A549 (cell line): ENCODE measurements at regions not wholly inside any gene's neighbourhood (a gene's known extent, or its start where the extent isn't known, plus 50 kb on each side); places are given as distances from the start of the nearest gene placed in this dataset.
"Not testable (repeated sequence)": the region's sequence is repeated elsewhere in the genome, so short reads cannot be mapped to it uniquely, and the experiment has no call there.

Source experiments
- ATAC-seq, 2 experiments: fragments of 200-7000 bp in 1 of 2; fragments of >200 bp in 1 of 2; cut with Nextera tagmentation in 1 of 2; cut with Tn5 transposase in 1 of 2; 3 replicates each; pipeline versions ENCODE4 v1.8.0 to v1.9.1; 2018 to 2020; ENCODE audit warnings: mild to moderate bottlenecking in 1 of 2, moderate library complexity in 1 of 2
- CTCF ChIA-PET: fragments of 300-600 bp; sonication (Branson Sonifier 250); formaldehyde crosslinking; extraction: SDS; loops from one replicate; lab custom pipeline; 2021; ENCODE audit warnings: antibody characterized with exemption, inconsistent platforms; lab: Yijun Ruan, JAX
- POLR2A ChIA-PET: fragments of 350-600 bp; formaldehyde crosslinking; extraction: SDS; loops from one replicate; lab custom pipeline; 2021; ENCODE audit warnings: antibody characterized with exemption, inconsistent platforms; lab: Yijun Ruan, JAX
- DNase-seq, 2 experiments: peaks; one replicate each; pipeline versions ENCODE4 v3.0.0 to v3.0.0-alpha.2; 2011 to 2016; ENCODE audit warnings: low read depth in 1 of 2, low spot score in 1 of 2
- FAIRE-seq: peaks from 2 replicates; lab custom pipeline; 2011; peaks lifted over from hg19 to GRCh38; lab: Jason Lieb, UNC
- H3K27ac ChIP-seq, 2 experiments: fragments of >200 bp; sonication (Bioruptor Twin); formaldehyde crosslinking; 3 replicates each; pipeline ENCODE4 v1.5.1; 2016 to 2017
- H3K4me1 ChIP-seq: fragments of >200 bp; sonication (Bioruptor Twin); formaldehyde crosslinking; 3 replicates; pipeline ENCODE4 v1.6.1; 2016
- H3K4me2 ChIP-seq: fragments of >200 bp; sonication (Bioruptor Twin); formaldehyde crosslinking; 3 replicates; pipeline ENCODE4 v1.6.1; 2016
- H3K4me3 ChIP-seq: fragments of >200 bp; sonication (Bioruptor Twin); formaldehyde crosslinking; 3 replicates; pipeline ENCODE4 v1.5.1; 2016
- H3K9me3 ChIP-seq: fragments of >200 bp; sonication (Bioruptor Twin); formaldehyde crosslinking; 3 replicates; pipeline ENCODE4 v1.6.1; 2016
- ATOH8 ChIP-seq: fragments of 250-450 bp; sonication (Bioruptor Pico); IDR thresholded peaks from 2 replicates; pipeline ENCODE4 v1.5.0; 2020; ENCODE audit warnings: low read depth, mild to moderate bottlenecking, moderate library complexity
- BHLHE40 ChIP-seq: IDR thresholded peaks from 2 replicates; pipeline ENCODE4 v1.6.1; 2012; ENCODE audit warnings: low read depth, low read length, inconsistent platforms
- CBX2 ChIP-seq: fragments of 200-600 bp; sonication (generic); IDR thresholded peaks from 2 replicates; pipeline ENCODE4 v1.6.1; 2016; ENCODE audit warnings: low read depth, mild to moderate bottlenecking, borderline replicate concordance
- CBX8 ChIP-seq: fragments of 200-600 bp; sonication (generic); IDR thresholded peaks from 2 replicates; pipeline ENCODE4 v1.6.1; 2016
- CEBPB ChIP-seq, 2 experiments: fragments of >200 bp in 1 of 2; sonication (Bioruptor Twin) in 1 of 2; formaldehyde crosslinking in 1 of 2; IDR thresholded peaks; 2 replicates each; pipeline ENCODE4 v1.6.1; 2012 to 2016
- CHD4 ChIP-seq: fragments of 200-600 bp; sonication (generic); IDR thresholded peaks from 2 replicates; pipeline ENCODE4 v1.6.1; 2016; ENCODE audit warnings: antibody characterized with exemption, mild to moderate bottlenecking, borderline replicate concordance
- ESRRA ChIP-seq: fragments of 150-350 bp; IDR thresholded peaks from 2 replicates; pipeline ENCODE4 v1.6.1; 2014; ENCODE audit warnings: mild to moderate bottlenecking, low read length, borderline replicate concordance
- HDAC2 ChIP-seq: fragments of 200-600 bp; sonication (generic); IDR thresholded peaks from 2 replicates; pipeline ENCODE4 v1.6.1; 2016
- HOXB5 ChIP-seq: fragments of 250-450 bp; sonication (Bioruptor Pico); IDR thresholded peaks from 2 replicates; pipeline ENCODE4 v1.5.0; 2020; ENCODE audit warnings: mild to moderate bottlenecking, moderate library complexity
- JUN ChIP-seq, 2 experiments: fragments of >200 bp; sonication (Bioruptor Twin); formaldehyde crosslinking; IDR thresholded peaks; 2 replicates in 1 of 2; 3 replicates in 1 of 2; pipeline ENCODE4 v1.6.1; 2016 to 2017
- KDM5A ChIP-seq: fragments of 200-600 bp; sonication (generic); IDR thresholded peaks from 2 replicates; pipeline ENCODE4 v1.6.1; 2016; ENCODE audit warnings: antibody characterized with exemption, mild to moderate bottlenecking
- MAFK ChIP-seq: fragments of 450-650 bp; IDR thresholded peaks from 2 replicates; pipeline ENCODE4 v1.6.1; 2014; ENCODE audit not compliant: partially characterized antibody
- RARB ChIP-seq: fragments of 250-450 bp; sonication (Bioruptor Pico); IDR thresholded peaks from 2 replicates; pipeline ENCODE4 v1.8.0; 2021; ENCODE audit warnings: mild to moderate bottlenecking, moderate library complexity
- RNF2 ChIP-seq: fragments of 200-600 bp; sonication (generic); IDR thresholded peaks from 2 replicates; pipeline ENCODE4 v1.6.1; 2016; ENCODE audit warnings: low read depth, mild to moderate bottlenecking, antibody characterized with exemption, moderate library complexity, borderline replicate concordance
- TP53 ChIP-seq: fragments of 250-450 bp; sonication (Bioruptor Pico); IDR thresholded peaks from 2 replicates; pipeline ENCODE4 v1.5.0; 2021; ENCODE audit warnings: mild to moderate bottlenecking, moderate library complexity
- USF2 ChIP-seq: fragments of 450-650 bp; IDR thresholded peaks from 2 replicates; pipeline ENCODE4 v1.6.1; 2014; ENCODE audit warnings: antibody characterized with exemption
- ZFP36 ChIP-seq: fragments of 450-650 bp; IDR thresholded peaks from 2 replicates; pipeline ENCODE4 v1.6.1; 2014; ENCODE audit warnings: borderline replicate concordance; ENCODE audit not compliant: partially characterized antibody
- ZSCAN20 ChIP-seq: fragments of 250-450 bp; sonication (Bioruptor Pico); IDR thresholded peaks from 2 replicates; pipeline ENCODE4 v1.8.0; 2022; ENCODE audit warnings: mild to moderate bottlenecking, moderate library complexity
- WGBS: methylation state at CpG from one replicate; pipeline ENCODE4 v1.1.6; 2017; ENCODE audit errors: missing lambda C conversion rate; 5-methylcytosine and 5-hydroxymethylcytosine counted together
- TF ChIP-seq, protein P1 (sequence below): IDR thresholded peaks from 2 replicates; pipeline ENCODE4 v1.6.1; 2012; ENCODE audit warnings: low read depth, borderline replicate concordance

DNA sequence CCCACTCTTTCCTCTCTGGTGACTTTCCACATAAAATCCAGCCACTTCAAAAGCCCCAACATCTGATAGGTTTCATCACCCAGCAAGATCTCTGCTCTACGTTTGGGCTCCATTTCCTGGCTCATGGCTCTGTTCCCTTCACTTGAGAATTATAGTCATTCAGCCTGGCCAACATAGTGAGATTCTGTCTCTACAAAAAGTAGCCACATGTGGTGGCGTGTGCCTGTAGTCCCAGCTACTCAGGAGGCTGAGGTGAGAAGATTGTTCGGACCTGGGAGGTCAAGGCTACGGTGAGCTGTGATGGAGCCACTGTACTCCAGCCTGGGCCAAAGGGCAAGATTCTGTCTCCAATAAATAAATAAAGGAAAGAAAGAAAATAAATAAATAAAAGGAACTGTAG, 83.3 kb upstream of the IGFBPL1 start (continued):
- TF ChIP-seq ZFP36, result no peak
- no peak for TF ChIP-seq CBX8

- H3K27ac ChIP-seq, ATAC-seq, H3K4me2 ChIP-seq, POLR2A ChIA-PET, H3K4me1 ChIP-seq, H3K9me3 ChIP-seq, H3K4me3 ChIP-seq, FAIRE-seq, DNase-seq, CTCF ChIA-PET: not testable (repeated sequence)
- 75% methylated on average over 4 of the region's 4 CpGs for WGBS
These were observed 75.9 kb upstream of the IGFBPL1 start for GRCh38 chr9:38500171-38500570.

GRCh38 chr9:38498551-38498950, 74.3 kb upstream of the IGFBPL1 start:
- CTCF ChIA-PET, result interaction anchor here (1.9 kb wide), 1 partner anchor 66 kb away, joined by 5 read pairs; no protein-coding TSS in a partner anchor
- POLR2A ChIA-PET, H3K9me3 ChIP-seq, DNase-seq, H3K4me2 ChIP-seq, ATAC-seq, FAIRE-seq, H3K27ac ChIP-seq, H3K4me1 ChIP-seq, H3K4me3 ChIP-seq: not testable (repeated sequence)
- 57% methylated on average over 2 of the region's 2 CpGs for WGBS

GRCh38 chr9:38489057-38489456, 64.8 kb upstream of the IGFBPL1 start:
- no peak for ATAC-seq
- FAIRE-seq, result no peak
- H3K9me3 ChIP-seq, result no peaks in the 10 kb centered on the region; the same call in 2 of the 3 replicates
- H3K4me1 ChIP-seq, result no peaks in the 10 kb centered on the region
- no peak for DNase-seq
- H3K27ac ChIP-seq, result no peak overlapping the region
- TF ChIP-seq MAFK, result no peak
- TF ChIP-seq HDAC2, result no peak
- no peak for TF ChIP-seq CHD4
- TF ChIP-seq CEBPB (IDR thresholded peaks at IDR 0.05), result no peak
- TF ChIP-seq CBX2, result no peak
- no peak for TF ChIP-seq HOXB5
- TF ChIP-seq RARB (CRISPR knock-in tag), result no peak
- no peak for TF ChIP-seq KDM5A
- TF ChIP-seq ATOH8 (CRISPR knock-in tag), result no peak
- no peak for TF ChIP-seq ESRRA
- no peak for TF ChIP-seq TP53 (CRISPR knock-in tag)
- TF ChIP-seq JUN (IDR thresholded peaks at IDR 0.05), result no peak
- TF ChIP-seq, protein P1, sequence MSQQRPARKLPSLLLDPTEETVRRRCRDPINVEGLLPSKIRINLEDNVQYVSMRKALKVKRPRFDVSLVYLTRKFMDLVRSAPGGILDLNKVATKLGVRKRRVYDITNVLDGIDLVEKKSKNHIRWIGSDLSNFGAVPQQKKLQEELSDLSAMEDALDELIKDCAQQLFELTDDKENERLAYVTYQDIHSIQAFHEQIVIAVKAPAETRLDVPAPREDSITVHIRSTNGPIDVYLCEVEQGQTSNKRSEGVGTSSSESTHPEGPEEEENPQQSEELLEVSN, result no peak
- no peak for TF ChIP-seq USF2
- no peak for TF ChIP-seq RNF2
- no peak for TF ChIP-seq ZSCAN20 (CRISPR knock-in tag)
- TF ChIP-seq BHLHE40, result no peak
- no peak overlapping the region for H3K4me2 ChIP-seq
- ChIA-PET POLR2A (no interaction called here), CTCF (no interaction called here)
- H3K4me3 ChIP-seq, result no peak overlapping the region
- WGBS, result 90% methylated on average over 21 of the region's 21 CpGs
